Caco-2 (cell line): ENCODE measurements at regions not wholly inside any gene's neighbourhood (a gene's known extent, or its start where the extent isn't known, plus 50 kb on each side); places are given as distances from the start of the nearest gene placed in this dataset.

Source experiments
- BruUV-seq: library from RNA; stranded (reverse); fragments of 400-500 nt; replicated peaks from 2 replicates; lab custom pipeline; 2021; lab: Mats Ljungman, UMichigan
- CTCF ChIA-PET: fragments of 300-600 bp; sonication (Branson Sonifier 250); formaldehyde crosslinking; loops from one replicate; lab custom pipeline; 2022; ENCODE audit warnings: antibody characterized with exemption; lab: Charles Lee
- POLR2A ChIA-PET: fragments of 300-600 bp; sonication (Branson Sonifier 250); formaldehyde crosslinking; loops from one replicate; lab custom pipeline; 2022; ENCODE audit warnings: antibody characterized with exemption; lab: Charles Lee
- DNase-seq, 2 experiments: peaks; one replicate each; pipeline versions ENCODE4 v3.0.0 to v3.0.0-alpha.2; 2020 to 2022
- H3K27me3 ChIP-seq: replicated peaks from 2 replicates; pipeline ENCODE4 v1.6.0; 2011; ENCODE audit warnings: low read length; ENCODE audit not compliant: control insufficient read depth, insufficient read depth
- H3K36me3 ChIP-seq: 2 replicates; pipeline ENCODE4 v1.5.1; 2011; ENCODE audit warnings: low read length; ENCODE audit not compliant: control insufficient read depth, insufficient read depth
- H3K4me1 ChIP-seq: fragments of 250-450 bp; sonication (Bioruptor Pico); 2 replicates; pipeline ENCODE4 v1.5.1; 2020; ENCODE audit warnings: mild to moderate bottlenecking
- H3K4me3 ChIP-seq: 2 replicates; pipeline ENCODE4 v1.5.1; 2011; ENCODE audit warnings: low read depth, mild to moderate bottlenecking, control low read depth, low read length
- H3K9me3 ChIP-seq: fragments of 250-450 bp; sonication (Bioruptor Pico); 2 replicates; pipeline ENCODE4 v1.5.1; 2020; ENCODE audit warnings: mild to moderate bottlenecking, moderate library complexity
- H3K27ac Mint-ChIP-seq: one replicate; pipeline ENCODE4 v1.8.0; 2022; ENCODE audit warnings: mixed read lengths; ENCODE audit not compliant: unreplicated experiment
- H3K27me3 Mint-ChIP-seq: one replicate; pipeline ENCODE4 v1.8.0; 2022; ENCODE audit warnings: mixed read lengths; ENCODE audit not compliant: insufficient read depth, unreplicated experiment
- H3K36me3 Mint-ChIP-seq: one replicate; pipeline ENCODE4 v1.8.0; 2022; ENCODE audit warnings: mild to moderate bottlenecking, mixed read lengths; ENCODE audit not compliant: insufficient read depth, unreplicated experiment
- H3K4me1 Mint-ChIP-seq: one replicate; pipeline ENCODE4 v1.8.0; 2022; ENCODE audit warnings: low read depth, mixed read lengths; ENCODE audit not compliant: unreplicated experiment
- H3K4me3 Mint-ChIP-seq: one replicate; pipeline ENCODE4 v1.8.0; 2022; ENCODE audit warnings: mild to moderate bottlenecking, moderate library complexity, mixed read lengths; ENCODE audit not compliant: unreplicated experiment
- H3K9me3 Mint-ChIP-seq: one replicate; pipeline ENCODE4 v1.8.0; 2022; ENCODE audit warnings: mixed read lengths; ENCODE audit not compliant: unreplicated experiment
- CTCF ChIP-seq, 2 experiments: fragments of 200-600 bp in 1 of 2; IDR thresholded peaks; 1 replicate in 1 of 2; 2 replicates in 1 of 2; pipeline versions ENCODE4 v1.5.1 to v1.8.0; 2011 to 2022; ENCODE audit warnings: antibody characterized with exemption in 1 of 2, control low read depth in 1 of 2, inconsistent platforms in 1 of 2, low read depth in 1 of 2, low read length in 1 of 2, mild to moderate bottlenecking in 1 of 2, moderate library complexity in 1 of 2; ENCODE audit not compliant: insufficient read depth in 1 of 2, severe bottlenecking in 1 of 2, unreplicated experiment in 1 of 2
- intact Hi-C: fragments of 100-400 bp; cut with micrococcal nuclease; formaldehyde crosslinking; loops from one replicate; pipeline ENCODE4 v1.10.0; 2022; ENCODE audit not compliant: unreplicated experiment

GRCh38 chr5:75948438-75948837 is 134.7 kb upstream of the SV2C start:
- H3K4me1 ChIP-seq = no peaks in the 10 kb centered on the region
- no TSS peak for BruUV-seq
- Mint-ChIP-seq H3K27me3 (peaks cover 15% of the 10 kb centered on the region), H3K4me3 (no peak overlapping the region), H3K27ac (no peak overlapping the region), H3K36me3 (no peaks in the 10 kb centered on the region), H3K4me1 (no peaks in the 10 kb centered on the region), H3K9me3 (peaks cover 10% of the 10 kb centered on the region)
- H3K27me3 ChIP-seq = no peaks in the 10 kb centered on the region
- no peak for TF ChIP-seq CTCF (IDR thresholded peaks at IDR 0.05; ENCODE audit: insufficient read depth in 1 of 2, low read depth in 1 of 2, low read length in 1 of 2, severe bottlenecking in 1 of 2, unreplicated experiment in 1 of 2)
- ChIA-PET CTCF (no interaction called here), POLR2A (no interaction called here)
- peaks cover 4% of the 10 kb centered on the region for H3K9me3 ChIP-seq
- no peaks in the 10 kb centered on the region for H3K36me3 ChIP-seq
- DNase-seq = no peak
- intact Hi-C loops = no loop called here
- no peak overlapping the region for H3K4me3 ChIP-seq

- Histone ChIP-seq H3K9me3 (peaks cover 1% of the 10 kb centered on the region; the same call in 1 of the 2 replicates), H3K27me3 (0 out of 2 replicates have a peak, but pooled peaks cover 2% of the 10 kb centered on the region), H3K4me1 (no peaks in the 10 kb centered on the region), H3K4me3 (no peak overlapping the region), H3K36me3 (no peaks in the 10 kb centered on the region)
- H3K4me1 Mint-ChIP-seq = no peaks in the 10 kb centered on the region
- no peak overlapping the region for H3K27ac Mint-ChIP-seq
- ChIA-PET POLR2A (no interaction called here), CTCF (no interaction called here)
- no TSS peak for BruUV-seq
- H3K4me3 Mint-ChIP-seq = no peak overlapping the region
- no peak for TF ChIP-seq CTCF (IDR thresholded peaks at IDR 0.05; ENCODE audit: insufficient read depth in 1 of 2, low read depth in 1 of 2, low read length in 1 of 2, severe bottlenecking in 1 of 2, unreplicated experiment in 1 of 2)
- H3K27me3 Mint-ChIP-seq = peaks cover 12% of the 10 kb centered on the region
- DNase-seq = no peak
- no peaks in the 10 kb centered on the region for H3K36me3 Mint-ChIP-seq
- no peaks in the 10 kb centered on the region for H3K9me3 Mint-ChIP-seq
- intact Hi-C loops = no loop called here
Observed at GRCh38 chr5:75940418-75940817, 142.8 kb upstream of the SV2C start.

GRCh38 chr5:75935572-75935971 is 147.6 kb upstream of the SV2C start:
- DNase-seq = no peak
- no peak overlapping the region for H3K27ac Mint-ChIP-seq
- peaks cover 13% of the 10 kb centered on the region for H3K27me3 Mint-ChIP-seq
- ChIA-PET POLR2A (no interaction called here), CTCF (no interaction called here)
- no peak overlapping the region for H3K4me3 Mint-ChIP-seq
- intact Hi-C loops = no loop called here
- no peaks in the 10 kb centered on the region for H3K4me1 Mint-ChIP-seq
- no peaks in the 10 kb centered on the region for H3K9me3 Mint-ChIP-seq
- no peak overlapping the region for H3K4me3 ChIP-seq
- H3K36me3 ChIP-seq = no peaks in the 10 kb centered on the region
- no peaks in the 10 kb centered on the region for H3K36me3 Mint-ChIP-seq
- no peaks in the 10 kb centered on the region for H3K4me1 ChIP-seq
- no peak for TF ChIP-seq CTCF (IDR thresholded peaks at IDR 0.05; ENCODE audit: insufficient read depth in 1 of 2, low read depth in 1 of 2, low read length in 1 of 2, severe bottlenecking in 1 of 2, unreplicated experiment in 1 of 2)
- no TSS peak for BruUV-seq
- H3K27me3 ChIP-seq = 0 out of 2 replicates have a peak, but pooled peaks cover 2% of the 10 kb centered on the region
- no peaks in the 10 kb centered on the region for H3K9me3 ChIP-seq
